A549 (cell line): ENCODE measurements at regions not wholly inside any gene's neighbourhood (a gene's known extent, or its start where the extent isn't known, plus 50 kb on each side); places are given as distances from the start of the nearest gene placed in this dataset.

ENCODE experiments used
- CTCF ChIP-seq: fragments of >200 bp; sonication (Bioruptor Twin); formaldehyde crosslinking; IDR thresholded peaks from 3 replicates; pipeline ENCODE4 v1.5.1; 2016
- EP300 ChIP-seq, 2 experiments: fragments of >200 bp; sonication (Bioruptor Twin); formaldehyde crosslinking; IDR thresholded peaks; 2 replicates in 1 of 2; 3 replicates in 1 of 2; pipeline ENCODE4 v1.6.1; 2016 to 2017
- NFE2L2 ChIP-seq: fragments of 150-350 bp; conservative IDR thresholded peaks from 2 replicates; pipeline ENCODE4 v1.6.1; 2014; ENCODE audit warnings: low read length
- POLR2A ChIP-seq: IDR thresholded peaks from 2 replicates; pipeline ENCODE4 v1.6.1; 2012; ENCODE audit warnings: mild to moderate bottlenecking, low read length
- USF2 ChIP-seq: fragments of 450-650 bp; IDR thresholded peaks from 2 replicates; pipeline ENCODE4 v1.6.1; 2014; ENCODE audit warnings: antibody characterized with exemption

- TF ChIP-seq USF2 = no peak
- no peak for TF ChIP-seq EP300 (IDR thresholded peaks at IDR 0.05)
- TF ChIP-seq NFE2L2 = no peak
- no peak for TF ChIP-seq POLR2A
- TF ChIP-seq CTCF = no peak
These were observed 442.9 kb downstream of the SLC4A3 start for GRCh38 chr2:220070349-220070748.
